CD4-positive, CD25-positive, alpha-beta regulatory T cell (primary cell): ENCODE measurements at regions not wholly inside any gene's neighbourhood (a gene's known extent, or its start where the extent isn't known, plus 50 kb on each side); places are given as distances from the start of the nearest gene placed in this dataset.
"Not testable (repeated sequence)": the region's sequence is repeated elsewhere in the genome, so short reads cannot be mapped to it uniquely, and the experiment has no call there.

ENCODE experiments used
- ATAC-seq, 2 donors: fragments of 150-1000 bp; cut with Tn5 transposase; one replicate each; pipeline ENCODE4 v1.10.0; 2021; ENCODE audit warnings: low read depth in 2 of 2, moderate number of reproducible peaks in 2 of 2, moderate library complexity in 1 of 2
- DNase-seq, 3 donors: peaks; one replicate each; pipeline versions ENCODE4 v3.0.0 to v3.0.0-alpha.2; 2012 to 2022; ENCODE audit warnings: mixed read lengths in 1 of 3
- H3K27ac ChIP-seq: one replicate; pipeline ENCODE4 v1.7.0; 2013; ENCODE audit warnings: mild to moderate bottlenecking, low read length; ENCODE audit not compliant: insufficient read depth, poor library complexity, severe bottlenecking
- H3K27me3 ChIP-seq: one replicate; pipeline ENCODE4 v1.7.0; 2013; ENCODE audit warnings: low read length; ENCODE audit not compliant: control insufficient read depth, insufficient read depth
- H3K36me3 ChIP-seq: one replicate; pipeline ENCODE4 v1.7.0; 2013; ENCODE audit warnings: mild to moderate bottlenecking, low read length, moderate library complexity; ENCODE audit not compliant: control insufficient read depth, insufficient read depth
- H3K4me1 ChIP-seq: 2 replicates; pipeline ENCODE4 v1.7.0; 2013; ENCODE audit warnings: mild to moderate bottlenecking, low read length; ENCODE audit not compliant: insufficient read depth, control insufficient read depth, poor library complexity, severe bottlenecking
- H3K4me3 ChIP-seq: one replicate; pipeline ENCODE4 v1.7.0; 2013; ENCODE audit warnings: low read depth, mild to moderate bottlenecking, low read length, moderate library complexity
- H3K9me3 ChIP-seq, 2 experiments: 1 replicate in 1 of 2; 2 replicates in 1 of 2; pipeline ENCODE4 v1.7.0; 2013; ENCODE audit warnings: low read length in 2 of 2, mild to moderate bottlenecking in 1 of 2, moderate library complexity in 1 of 2; ENCODE audit not compliant: control insufficient read depth in 2 of 2
- H3K27ac Mint-ChIP-seq, 3 donors: one replicate each; pipeline ENCODE4 v1.8.0; 2020 to 2022; ENCODE audit warnings: mild to moderate bottlenecking in 3 of 3, mixed read lengths in 3 of 3, moderate library complexity in 2 of 3
- H3K27me3 Mint-ChIP-seq: one replicate; pipeline ENCODE4 v1.8.0; 2022; ENCODE audit warnings: mild to moderate bottlenecking, mixed read lengths
- H3K36me3 Mint-ChIP-seq: one replicate; pipeline ENCODE4 v1.8.0; 2020; ENCODE audit warnings: mixed read lengths
- H3K4me1 Mint-ChIP-seq, 4 donors: one replicate each; pipeline ENCODE4 v1.8.0; 2020 to 2022; ENCODE audit warnings: mixed read lengths in 4 of 4, mild to moderate bottlenecking in 1 of 4
- H3K4me3 Mint-ChIP-seq, 4 donors: one replicate each; pipeline ENCODE4 v1.8.0; 2020 to 2022; ENCODE audit warnings: mild to moderate bottlenecking in 4 of 4, mixed read lengths in 4 of 4, moderate library complexity in 3 of 4
- H3K9me3 Mint-ChIP-seq, 7 donors: one replicate each; pipeline ENCODE4 v1.8.0; 2020 to 2022; ENCODE audit warnings: mixed read lengths in 7 of 7, mild to moderate bottlenecking in 3 of 7, moderate library complexity in 2 of 7

- Mint-ChIP-seq H3K27ac (no peak overlapping the region), H3K9me3 (peaks cover 2 to 12% (median 5%) of the 10 kb centered on the region in 7 donors), H3K27me3 (no peaks in the 10 kb centered on the region), H3K36me3 (no peaks in the 10 kb centered on the region), H3K4me1 (no peaks in the 10 kb centered on the region), H3K4me3 (no peak overlapping the region)
- no peaks in the 10 kb centered on the region for H3K27me3 ChIP-seq
- ATAC-seq (no peak), DNase-seq (no peak)
- H3K36me3 ChIP-seq: no peaks in the 10 kb centered on the region
- no peaks in the 10 kb centered on the region for H3K9me3 ChIP-seq
- H3K4me3 ChIP-seq: no peak overlapping the region
- no peaks in the 10 kb centered on the region for H3K4me1 ChIP-seq
- no peak overlapping the region for H3K27ac ChIP-seq
Observed at GRCh38 chr1:68916221-68916902, 419.5 kb upstream of the DEPDC1 start.

DNA sequence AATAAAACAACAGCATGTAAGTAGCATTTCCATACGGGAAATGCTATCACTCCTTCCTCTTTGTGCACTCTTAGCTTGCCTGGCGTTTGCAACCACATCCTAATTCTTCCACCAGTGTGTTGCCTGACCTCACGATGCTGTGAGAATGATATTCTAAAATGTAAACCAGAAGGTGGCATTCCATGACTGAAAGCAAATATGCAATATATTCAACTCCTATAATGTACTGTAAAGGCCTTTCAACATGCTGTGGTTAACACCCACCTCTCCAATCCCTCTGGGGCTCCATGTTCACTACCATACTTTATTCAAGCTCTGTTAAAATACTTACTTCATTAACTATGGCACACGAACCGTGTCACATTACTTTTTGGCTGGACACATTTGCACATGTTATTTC is 420.6 kb upstream of the DEPDC1 start:
- Mint-ChIP-seq H3K27ac (no peak overlapping the region), H3K9me3 (peaks cover 0 to 11% (median 4%) of the 10 kb centered on the region in 7 donors), H3K4me3 (no peak overlapping the region), H3K27me3 (no peaks in the 10 kb centered on the region), H3K4me1 (no peaks in the 10 kb centered on the region), H3K36me3 (no peaks in the 10 kb centered on the region)
- Histone ChIP-seq H3K9me3 (no peaks in the 10 kb centered on the region), H3K27me3 (no peaks in the 10 kb centered on the region), H3K4me1 (no peaks in the 10 kb centered on the region), H3K4me3 (no peak overlapping the region), H3K36me3 (no peaks in the 10 kb centered on the region), H3K27ac (no peak overlapping the region)
- DNase-seq: no peak
- ATAC-seq: no peak

DNA sequence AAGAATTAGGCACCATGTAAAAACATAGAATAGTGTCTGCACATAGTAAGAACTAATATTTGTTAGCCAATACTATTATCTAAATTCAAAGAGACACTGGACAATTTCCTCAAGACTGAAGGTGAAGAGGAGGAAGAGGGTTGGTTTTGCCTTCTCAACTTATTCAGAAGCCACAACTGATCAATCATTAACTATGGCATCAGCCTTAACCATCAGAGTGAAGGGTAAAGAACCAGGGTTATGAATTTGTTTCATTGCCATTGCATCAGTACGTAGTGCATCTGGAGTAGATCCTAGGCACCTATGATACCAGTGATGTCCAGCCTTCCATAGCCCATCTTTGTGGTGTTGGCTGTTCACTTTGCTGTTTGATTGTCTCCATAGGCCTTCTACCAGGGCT is 421.7 kb upstream of the DEPDC1 start:
- Mint-ChIP-seq H3K36me3 (no peaks in the 10 kb centered on the region), H3K27me3 (no peaks in the 10 kb centered on the region), H3K9me3 (peaks cover 0 to 8% (median 3%) of the 10 kb centered on the region in 7 donors), H3K4me1 (no peaks in the 10 kb centered on the region), H3K4me3 (no peak overlapping the region), H3K27ac (no peak overlapping the region)
- DNase-seq (no peak), ATAC-seq (no peak)
- no peaks in the 10 kb centered on the region for H3K27me3 ChIP-seq
- H3K9me3 ChIP-seq: no peaks in the 10 kb centered on the region
- H3K27ac ChIP-seq: no peak overlapping the region
- no peak overlapping the region for H3K4me3 ChIP-seq
- no peaks in the 10 kb centered on the region for H3K36me3 ChIP-seq
- no peaks in the 10 kb centered on the region for H3K4me1 ChIP-seq

- no peak for ATAC-seq
- H3K4me1 Mint-ChIP-seq: no peaks in the 10 kb centered on the region
- H3K27ac ChIP-seq: no peak overlapping the region
Observed at GRCh38 chr1:68919075-68919474, 422.2 kb upstream of the DEPDC1 start.

GRCh38 chr1:68923475-68924088 is 426.7 kb upstream of the DEPDC1 start:
- not testable (repeated sequence) for H3K9me3 Mint-ChIP-seq, H3K27ac ChIP-seq, H3K36me3 Mint-ChIP-seq, H3K27me3 ChIP-seq, H3K4me3 Mint-ChIP-seq, H3K4me1 ChIP-seq, ATAC-seq, H3K27ac Mint-ChIP-seq, H3K27me3 Mint-ChIP-seq, H3K4me3 ChIP-seq, H3K36me3 ChIP-seq, DNase-seq, H3K4me1 Mint-ChIP-seq, H3K9me3 ChIP-seq

More at GRCh38 chr1:68919075-68919474, 422.2 kb upstream of the DEPDC1 start:
- Histone ChIP-seq H3K4me1 (no peaks in the 10 kb centered on the region), H3K9me3 (no peaks in the 10 kb centered on the region), H3K36me3 (no peaks in the 10 kb centered on the region), H3K4me3 (no peak overlapping the region), H3K27me3 (no peaks in the 10 kb centered on the region)
- Mint-ChIP-seq H3K4me3 (no peak overlapping the region), H3K27ac (no peak overlapping the region), H3K27me3 (no peaks in the 10 kb centered on the region), H3K36me3 (no peaks in the 10 kb centered on the region), H3K9me3 (peaks cover 0 to 8% (median 3%) of the 10 kb centered on the region in 7 donors)
- no peak for DNase-seq

DNA sequence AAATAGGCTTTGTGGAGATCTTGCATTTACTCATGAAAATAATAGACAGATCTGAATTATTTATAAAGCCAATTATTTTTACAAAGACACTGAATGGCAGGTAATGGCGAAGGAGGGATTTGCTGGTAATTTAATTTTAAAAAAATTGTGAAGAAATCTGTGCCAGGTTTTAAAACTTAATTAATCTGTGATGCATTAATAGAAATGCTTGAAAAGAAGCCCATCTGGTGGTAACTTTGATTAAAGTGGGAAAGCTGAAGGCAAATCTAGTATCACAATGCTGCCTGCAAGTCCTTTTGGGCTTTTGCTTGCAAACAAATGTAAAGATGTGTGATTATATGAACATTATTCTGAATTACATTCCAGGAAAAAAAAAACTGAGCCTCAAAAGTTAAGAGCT is 433.2 kb upstream of the DEPDC1 start:
- no peaks in the 10 kb centered on the region for H3K9me3 ChIP-seq
- H3K27me3 ChIP-seq: no peaks in the 10 kb centered on the region
- H3K4me1 Mint-ChIP-seq: no peaks in the 10 kb centered on the region
- H3K9me3 Mint-ChIP-seq: peaks cover 0 to 10% (median 0%) of the 10 kb centered on the region in 7 donors
- H3K4me1 ChIP-seq: no peaks in the 10 kb centered on the region
- H3K4me3 Mint-ChIP-seq: no peak overlapping the region
- no peak overlapping the region for H3K27ac ChIP-seq
- H3K4me3 ChIP-seq: no peak overlapping the region
- no peaks in the 10 kb centered on the region for H3K36me3 ChIP-seq
- no peak for ATAC-seq
- H3K27ac Mint-ChIP-seq: no peak overlapping the region
- DNase-seq: no peak
- no peaks in the 10 kb centered on the region for H3K27me3 Mint-ChIP-seq
- H3K36me3 Mint-ChIP-seq: no peaks in the 10 kb centered on the region

- Mint-ChIP-seq H3K9me3 (peaks cover 0 to 26% (median 5%) of the 10 kb centered on the region in 7 donors), H3K4me3 (no peak overlapping the region), H3K36me3 (no peaks in the 10 kb centered on the region), H3K27ac (no peak overlapping the region), H3K27me3 (no peaks in the 10 kb centered on the region), H3K4me1 (no peaks in the 10 kb centered on the region)
- Histone ChIP-seq H3K4me1 (no peaks in the 10 kb centered on the region), H3K27me3 (no peaks in the 10 kb centered on the region), H3K4me3 (no peak overlapping the region), H3K36me3 (no peaks in the 10 kb centered on the region), H3K9me3 (no peaks in the 10 kb centered on the region), H3K27ac (no peak overlapping the region)
- no peak for DNase-seq
- ATAC-seq: no peak
Observed at GRCh38 chr1:68936530-68936929, 439.6 kb upstream of the DEPDC1 start.

DNA sequence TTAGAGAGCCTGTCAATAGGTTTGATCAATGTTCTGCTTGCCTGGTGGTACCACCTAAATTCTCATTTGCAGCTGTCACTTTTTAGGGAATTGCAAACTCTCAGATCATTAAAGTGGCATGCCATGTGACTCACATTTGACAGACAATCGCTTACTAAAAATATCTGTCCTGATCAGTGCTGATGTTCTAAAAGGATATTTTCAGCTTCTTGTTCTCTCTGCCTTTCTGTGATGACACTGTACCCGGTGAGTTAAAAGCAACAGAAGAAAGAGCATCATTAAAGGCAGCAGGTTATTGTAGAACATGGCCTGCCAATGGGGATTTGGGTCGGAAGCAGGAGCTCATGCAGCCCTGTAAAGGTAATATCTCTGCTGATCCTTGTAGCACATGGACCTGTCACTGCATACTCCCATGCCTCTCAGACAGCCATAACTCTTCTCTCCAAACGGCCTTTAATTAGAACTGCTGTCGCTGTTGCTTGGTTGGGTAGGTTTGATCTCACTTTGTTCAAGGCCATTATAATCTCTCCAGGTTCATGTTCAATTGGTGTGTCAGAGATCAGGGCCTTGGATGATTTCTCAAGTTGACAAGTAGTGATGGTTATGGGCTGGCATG is 441.3 kb upstream of the DEPDC1 start:
- Mint-ChIP-seq H3K9me3 (peaks cover 0 to 23% (median 5%) of the 10 kb centered on the region in 7 donors), H3K4me3 (no peak overlapping the region), H3K36me3 (no peaks in the 10 kb centered on the region), H3K4me1 (no peaks in the 10 kb centered on the region), H3K27ac (no peak overlapping the region), H3K27me3 (no peaks in the 10 kb centered on the region)
- Histone ChIP-seq H3K27me3 (no peaks in the 10 kb centered on the region), H3K4me3 (no peak overlapping the region), H3K27ac (no peak overlapping the region), H3K9me3 (no peaks in the 10 kb centered on the region), H3K4me1 (no peaks in the 10 kb centered on the region), H3K36me3 (no peaks in the 10 kb centered on the region)
- DNase-seq: no peak
- no peak for ATAC-seq
